ENCODE measurements at regions not wholly inside any gene's neighbourhood (a gene's known extent, or its start where the extent isn't known, plus 50 kb on each side); places are given as distances from the start of the nearest gene placed in this dataset.

DNA sequence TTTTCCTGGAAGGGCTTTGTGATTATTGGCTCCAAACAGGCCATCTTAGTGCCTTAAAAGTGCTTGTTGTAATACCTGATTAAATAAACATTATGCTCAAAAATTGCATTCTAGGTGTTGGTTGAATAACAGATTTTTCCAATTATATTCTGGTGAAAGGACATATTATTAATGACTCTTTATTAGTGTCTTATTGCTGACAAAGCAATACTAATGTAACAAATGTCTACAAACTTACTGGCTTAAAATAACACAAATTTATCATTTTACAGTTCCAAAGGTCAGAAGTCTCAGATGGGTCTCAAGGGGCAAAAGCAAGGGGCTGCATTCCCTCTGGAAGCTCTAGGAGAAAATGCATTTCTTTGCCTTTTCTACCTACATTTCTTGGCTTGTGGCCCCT is 86.9 kb upstream of the CPM start:
- no peak for TF ChIP-seq OSR1 (CRISPR knock-in tag; IDR thresholded peaks at IDR 0.05)
- TF ChIP-seq ESRRG (CRISPR knock-in tag; IDR thresholded peaks at IDR 0.05), result no peak
- TF ChIP-seq TOX (CRISPR knock-in tag; IDR thresholded peaks at IDR 0.05; ENCODE audit: borderline replicate concordance), result no peak
- TF ChIP-seq, protein P1, sequence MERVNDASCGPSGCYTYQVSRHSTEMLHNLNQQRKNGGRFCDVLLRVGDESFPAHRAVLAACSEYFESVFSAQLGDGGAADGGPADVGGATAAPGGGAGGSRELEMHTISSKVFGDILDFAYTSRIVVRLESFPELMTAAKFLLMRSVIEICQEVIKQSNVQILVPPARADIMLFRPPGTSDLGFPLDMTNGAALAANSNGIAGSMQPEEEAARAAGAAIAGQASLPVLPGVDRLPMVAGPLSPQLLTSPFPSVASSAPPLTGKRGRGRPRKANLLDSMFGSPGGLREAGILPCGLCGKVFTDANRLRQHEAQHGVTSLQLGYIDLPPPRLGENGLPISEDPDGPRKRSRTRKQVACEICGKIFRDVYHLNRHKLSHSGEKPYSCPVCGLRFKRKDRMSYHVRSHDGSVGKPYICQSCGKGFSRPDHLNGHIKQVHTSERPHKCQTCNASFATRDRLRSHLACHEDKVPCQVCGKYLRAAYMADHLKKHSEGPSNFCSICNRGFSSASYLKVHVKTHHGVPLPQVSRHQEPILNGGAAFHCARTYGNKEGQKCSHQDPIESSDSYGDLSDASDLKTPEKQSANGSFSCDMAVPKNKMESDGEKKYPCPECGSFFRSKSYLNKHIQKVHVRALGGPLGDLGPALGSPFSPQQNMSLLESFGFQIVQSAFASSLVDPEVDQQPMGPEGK (CRISPR knock-in tag; IDR thresholded peaks at IDR 0.05; ENCODE audit: borderline replicate concordance), result no peak
- TF ChIP-seq, protein P2, sequence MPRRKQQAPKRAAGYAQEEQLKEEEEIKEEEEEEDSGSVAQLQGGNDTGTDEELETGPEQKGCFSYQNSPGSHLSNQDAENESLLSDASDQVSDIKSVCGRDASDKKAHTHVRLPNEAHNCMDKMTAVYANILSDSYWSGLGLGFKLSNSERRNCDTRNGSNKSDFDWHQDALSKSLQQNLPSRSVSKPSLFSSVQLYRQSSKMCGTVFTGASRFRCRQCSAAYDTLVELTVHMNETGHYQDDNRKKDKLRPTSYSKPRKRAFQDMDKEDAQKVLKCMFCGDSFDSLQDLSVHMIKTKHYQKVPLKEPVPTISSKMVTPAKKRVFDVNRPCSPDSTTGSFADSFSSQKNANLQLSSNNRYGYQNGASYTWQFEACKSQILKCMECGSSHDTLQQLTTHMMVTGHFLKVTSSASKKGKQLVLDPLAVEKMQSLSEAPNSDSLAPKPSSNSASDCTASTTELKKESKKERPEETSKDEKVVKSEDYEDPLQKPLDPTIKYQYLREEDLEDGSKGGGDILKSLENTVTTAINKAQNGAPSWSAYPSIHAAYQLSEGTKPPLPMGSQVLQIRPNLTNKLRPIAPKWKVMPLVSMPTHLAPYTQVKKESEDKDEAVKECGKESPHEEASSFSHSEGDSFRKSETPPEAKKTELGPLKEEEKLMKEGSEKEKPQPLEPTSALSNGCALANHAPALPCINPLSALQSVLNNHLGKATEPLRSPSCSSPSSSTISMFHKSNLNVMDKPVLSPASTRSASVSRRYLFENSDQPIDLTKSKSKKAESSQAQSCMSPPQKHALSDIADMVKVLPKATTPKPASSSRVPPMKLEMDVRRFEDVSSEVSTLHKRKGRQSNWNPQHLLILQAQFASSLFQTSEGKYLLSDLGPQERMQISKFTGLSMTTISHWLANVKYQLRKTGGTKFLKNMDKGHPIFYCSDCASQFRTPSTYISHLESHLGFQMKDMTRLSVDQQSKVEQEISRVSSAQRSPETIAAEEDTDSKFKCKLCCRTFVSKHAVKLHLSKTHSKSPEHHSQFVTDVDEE (CRISPR knock-in tag; IDR thresholded peaks at IDR 0.05), result no peak
- no peak for TF ChIP-seq ARNTL (CRISPR knock-in tag; IDR thresholded peaks at IDR 0.05; ENCODE audit: borderline replicate concordance, low read depth)
- TF ChIP-seq ZNF70 (CRISPR knock-in tag; IDR thresholded peaks at IDR 0.05), result no peak
- no peak for TF ChIP-seq BACH2 (CRISPR knock-in tag; IDR thresholded peaks at IDR 0.05; ENCODE audit: borderline replicate concordance)
- TF ChIP-seq ZNF8 (CRISPR knock-in tag; IDR thresholded peaks at IDR 0.05), result no peak
- TF ChIP-seq ZFP3 (CRISPR knock-in tag; IDR thresholded peaks at IDR 0.05), result no peak
- TF ChIP-seq, protein P3, sequence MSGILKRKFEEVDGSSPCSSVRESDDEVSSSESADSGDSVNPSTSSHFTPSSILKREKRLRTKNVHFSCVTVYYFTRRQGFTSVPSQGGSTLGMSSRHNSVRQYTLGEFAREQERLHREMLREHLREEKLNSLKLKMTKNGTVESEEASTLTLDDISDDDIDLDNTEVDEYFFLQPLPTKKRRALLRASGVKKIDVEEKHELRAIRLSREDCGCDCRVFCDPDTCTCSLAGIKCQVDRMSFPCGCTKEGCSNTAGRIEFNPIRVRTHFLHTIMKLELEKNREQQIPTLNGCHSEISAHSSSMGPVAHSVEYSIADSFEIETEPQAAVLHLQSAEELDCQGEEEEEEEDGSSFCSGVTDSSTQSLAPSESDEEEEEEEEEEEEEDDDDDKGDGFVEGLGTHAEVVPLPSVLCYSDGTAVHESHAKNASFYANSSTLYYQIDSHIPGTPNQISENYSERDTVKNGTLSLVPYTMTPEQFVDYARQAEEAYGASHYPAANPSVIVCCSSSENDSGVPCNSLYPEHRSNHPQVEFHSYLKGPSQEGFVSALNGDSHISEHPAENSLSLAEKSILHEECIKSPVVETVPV (CRISPR knock-in tag; IDR thresholded peaks at IDR 0.05), result no peak
- TF ChIP-seq SNAI2 (CRISPR knock-in tag; IDR thresholded peaks at IDR 0.05), result no peak
- TF ChIP-seq CSDC2 (CRISPR knock-in tag; IDR thresholded peaks at IDR 0.05), result no peak
- no peak for TF ChIP-seq ZC3H10 (CRISPR knock-in tag; IDR thresholded peaks at IDR 0.05)
- TF ChIP-seq ZNF565 (CRISPR knock-in tag; conservative IDR thresholded peaks at IDR 0.05; ENCODE audit: low read depth), result no peak
- no peak for TF ChIP-seq ZFP30 (CRISPR knock-in tag; IDR thresholded peaks at IDR 0.05)
- ATAC-seq, result no peak

DNA sequence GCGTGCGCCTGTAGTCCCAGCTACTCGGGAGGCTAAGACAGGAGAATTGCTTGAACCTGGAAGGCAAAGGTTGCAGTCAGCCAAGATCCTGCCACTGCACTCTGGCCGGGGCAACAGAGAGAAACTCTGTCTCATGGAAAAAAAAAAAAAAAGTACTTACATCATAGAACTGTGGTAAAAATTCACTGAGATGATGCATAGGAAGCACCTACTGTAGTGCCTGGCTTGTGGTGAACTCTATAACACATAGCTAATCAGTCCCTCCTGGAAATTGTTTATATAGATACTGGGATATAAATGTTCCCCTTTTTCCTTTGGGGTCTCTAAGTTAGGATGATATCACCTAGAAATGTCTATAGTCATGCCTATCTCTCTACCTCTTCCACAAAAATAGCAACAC is 89.7 kb upstream of the CPM start:
- TF ChIP-seq RARB (CRISPR knock-in tag; IDR thresholded peaks at IDR 0.05) (no peak), ZFP3 (CRISPR knock-in tag; IDR thresholded peaks at IDR 0.05) (no peak), GLIS3 (CRISPR knock-in tag; IDR thresholded peaks at IDR 0.05) (no peak), BACH2 (CRISPR knock-in tag; IDR thresholded peaks at IDR 0.05; ENCODE audit: borderline replicate concordance) (no peak), ARNTL (CRISPR knock-in tag; IDR thresholded peaks at IDR 0.05; ENCODE audit: borderline replicate concordance, low read depth) (no peak), TCF4 (CRISPR knock-in tag; IDR thresholded peaks at IDR 0.05; ENCODE audit: borderline replicate concordance) (no peak), PPARA (CRISPR knock-in tag; IDR thresholded peaks at IDR 0.05; ENCODE audit: borderline replicate concordance) (no peak), ESRRG (CRISPR knock-in tag; IDR thresholded peaks at IDR 0.05) (no peak), CSDC2 (CRISPR knock-in tag; IDR thresholded peaks at IDR 0.05) (no peak)
- TF ChIP-seq, protein P2 (CRISPR knock-in tag; IDR thresholded peaks at IDR 0.05), result no peak
- TF ChIP-seq, protein P3 (CRISPR knock-in tag; IDR thresholded peaks at IDR 0.05), result no peak
- TF ChIP-seq, protein P4, sequence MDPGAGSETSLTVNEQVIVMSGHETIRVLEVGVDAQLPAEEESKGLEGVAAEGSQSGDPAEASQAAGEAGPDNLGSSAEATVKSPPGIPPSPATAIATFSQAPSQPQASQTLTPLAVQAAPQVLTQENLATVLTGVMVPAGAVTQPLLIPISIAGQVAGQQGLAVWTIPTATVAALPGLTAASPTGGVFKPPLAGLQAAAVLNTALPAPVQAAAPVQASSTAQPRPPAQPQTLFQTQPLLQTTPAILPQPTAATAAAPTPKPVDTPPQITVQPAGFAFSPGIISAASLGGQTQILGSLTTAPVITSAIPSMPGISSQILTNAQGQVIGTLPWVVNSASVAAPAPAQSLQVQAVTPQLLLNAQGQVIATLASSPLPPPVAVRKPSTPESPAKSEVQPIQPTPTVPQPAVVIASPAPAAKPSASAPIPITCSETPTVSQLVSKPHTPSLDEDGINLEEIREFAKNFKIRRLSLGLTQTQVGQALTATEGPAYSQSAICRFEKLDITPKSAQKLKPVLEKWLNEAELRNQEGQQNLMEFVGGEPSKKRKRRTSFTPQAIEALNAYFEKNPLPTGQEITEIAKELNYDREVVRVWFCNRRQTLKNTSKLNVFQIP (CRISPR knock-in tag; IDR thresholded peaks at IDR 0.05; ENCODE audit: borderline replicate concordance, low read depth), result no peak
- ATAC-seq, result no peak
